ENCODE measurements at regions not wholly inside any gene's neighbourhood (a gene's known extent, or its start where the extent isn't known, plus 50 kb on each side); places are given as distances from the start of the nearest gene placed in this dataset.

GRCh38 chr1:114229368-114229767 lies 75.7 kb upstream of the SYT6 start:
- ChIA-PET CTCF (no interaction called here), POLR2A (ENCODE audit: unreplicated experiment) (no interaction called here)
- no peak for DNase-seq
- Histone ChIP-seq H4K20me1 (ENCODE audit: insufficient read depth) (no peaks in the 10 kb centered on the region), H3K4me1 (replicated peaks; ENCODE audit: insufficient read depth) (no peaks in the 10 kb centered on the region), H3K4me2 (no peak overlapping the region), H2AFZ (no peak overlapping the region), H3K79me2 (ENCODE audit: low read depth) (no peaks in the 10 kb centered on the region), H3K4me3 (no peak overlapping the region), H3K36me3 (ENCODE audit: low read depth) (no peaks in the 10 kb centered on the region), H3F3A (ENCODE audit: insufficient read depth, low read depth) (no peaks in the 10 kb centered on the region), H3K27me3 (ENCODE audit: insufficient read depth, low read depth) (no peaks in the 10 kb centered on the region), H3K9me2 (ENCODE audit: insufficient read depth) (0 out of 2 replicates have a peak, but pooled peaks cover 4% of the 10 kb centered on the region), H3K9me3 (ENCODE audit: insufficient read depth, low read depth) (no peaks in the 10 kb centered on the region), H3K27ac (no peak overlapping the region)
- intact Hi-C loops (cut with micrococcal nuclease; ENCODE audit: unreplicated experiment) = no loop called here
- BruUV-seq (replicated peaks) = no TSS peak
- TF ChIP-seq, protein P1, sequence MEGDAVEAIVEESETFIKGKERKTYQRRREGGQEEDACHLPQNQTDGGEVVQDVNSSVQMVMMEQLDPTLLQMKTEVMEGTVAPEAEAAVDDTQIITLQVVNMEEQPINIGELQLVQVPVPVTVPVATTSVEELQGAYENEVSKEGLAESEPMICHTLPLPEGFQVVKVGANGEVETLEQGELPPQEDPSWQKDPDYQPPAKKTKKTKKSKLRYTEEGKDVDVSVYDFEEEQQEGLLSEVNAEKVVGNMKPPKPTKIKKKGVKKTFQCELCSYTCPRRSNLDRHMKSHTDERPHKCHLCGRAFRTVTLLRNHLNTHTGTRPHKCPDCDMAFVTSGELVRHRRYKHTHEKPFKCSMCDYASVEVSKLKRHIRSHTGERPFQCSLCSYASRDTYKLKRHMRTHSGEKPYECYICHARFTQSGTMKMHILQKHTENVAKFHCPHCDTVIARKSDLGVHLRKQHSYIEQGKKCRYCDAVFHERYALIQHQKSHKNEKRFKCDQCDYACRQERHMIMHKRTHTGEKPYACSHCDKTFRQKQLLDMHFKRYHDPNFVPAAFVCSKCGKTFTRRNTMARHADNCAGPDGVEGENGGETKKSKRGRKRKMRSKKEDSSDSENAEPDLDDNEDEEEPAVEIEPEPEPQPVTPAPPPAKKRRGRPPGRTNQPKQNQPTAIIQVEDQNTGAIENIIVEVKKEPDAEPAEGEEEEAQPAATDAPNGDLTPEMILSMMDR (conservative IDR thresholded peaks at IDR 0.05) = no peak
- TF ChIP-seq EZH2 (IDR thresholded peaks at IDR 0.05; ENCODE audit: low read depth) = no peak

GRCh38 chr1:114227059-114227458 lies 73.4 kb upstream of the SYT6 start:
- H3K4me3 ChIP-seq = no peak overlapping the region
- H3K27me3 ChIP-seq (ENCODE audit: insufficient read depth, low read depth) = no peaks in the 10 kb centered on the region
- H3K79me2 ChIP-seq (ENCODE audit: low read depth) = no peaks in the 10 kb centered on the region
- H3K9me2 ChIP-seq (ENCODE audit: insufficient read depth) = 0 out of 2 replicates have a peak, but pooled peaks cover 4% of the 10 kb centered on the region
- TF ChIP-seq, protein P1 (conservative IDR thresholded peaks at IDR 0.05) = no peak
- TF ChIP-seq EZH2 (IDR thresholded peaks at IDR 0.05; ENCODE audit: low read depth) = no peak
- no peak overlapping the region for H3K4me2 ChIP-seq
- no peaks in the 10 kb centered on the region for H3K36me3 ChIP-seq (ENCODE audit: low read depth)
- H4K20me1 ChIP-seq (ENCODE audit: insufficient read depth) = no peaks in the 10 kb centered on the region
- no peaks in the 10 kb centered on the region for H3F3A ChIP-seq (ENCODE audit: insufficient read depth, low read depth)
- POLR2A ChIA-PET (ENCODE audit: unreplicated experiment) = no interaction called here
- H2AFZ ChIP-seq = no peak overlapping the region; the same call in 1 of the 2 replicates
- H3K27ac ChIP-seq = no peak overlapping the region
- intact Hi-C loops (cut with micrococcal nuclease; ENCODE audit: unreplicated experiment) = no loop called here
- no peaks in the 10 kb centered on the region for H3K4me1 ChIP-seq (replicated peaks; ENCODE audit: insufficient read depth)
- no peaks in the 10 kb centered on the region for H3K9me3 ChIP-seq (ENCODE audit: insufficient read depth, low read depth)
- CTCF ChIA-PET = no interaction called here
- no peak for DNase-seq
- no TSS peak for BruUV-seq (replicated peaks)

GRCh38 chr1:114224196-114224907 lies 70.7 kb upstream of the SYT6 start:
- Histone ChIP-seq H3K4me3 (no peak overlapping the region), H3K27ac (no peak overlapping the region), H3K79me2 (ENCODE audit: low read depth) (no peaks in the 10 kb centered on the region), H3K9me3 (ENCODE audit: insufficient read depth, low read depth) (no peaks in the 10 kb centered on the region), H3K4me1 (replicated peaks; ENCODE audit: insufficient read depth) (no peaks in the 10 kb centered on the region), H3K9me2 (ENCODE audit: insufficient read depth) (0 out of 2 replicates have a peak, but pooled peaks cover 4% of the 10 kb centered on the region), H4K20me1 (ENCODE audit: insufficient read depth) (no peaks in the 10 kb centered on the region), H3F3A (ENCODE audit: insufficient read depth, low read depth) (no peaks in the 10 kb centered on the region), H3K27me3 (ENCODE audit: insufficient read depth, low read depth) (no peaks in the 10 kb centered on the region), H3K36me3 (ENCODE audit: low read depth) (no peaks in the 10 kb centered on the region), H3K4me2 (no peak overlapping the region), H2AFZ (no peak overlapping the region)
- POLR2A ChIA-PET (ENCODE audit: unreplicated experiment) = no interaction called here
- DNase-seq = no peak
- no peak for TF ChIP-seq EZH2 (IDR thresholded peaks at IDR 0.05; ENCODE audit: low read depth)
- TF ChIP-seq, protein P1 (conservative IDR thresholded peaks at IDR 0.05) = no peak
- no TSS peak for BruUV-seq (replicated peaks)
- CTCF ChIA-PET = no interaction called here
- intact Hi-C loops (cut with micrococcal nuclease; ENCODE audit: unreplicated experiment) = no loop called here

Data from PC-9 (cell line).